Psoas muscle (tissue), 7 donors: ENCODE measurements at regions not wholly inside any gene's neighbourhood (a gene's known extent, or its start where the extent isn't known, plus 50 kb on each side); places are given as distances from the start of the nearest gene placed in this dataset.

Experiments used
- ATAC-seq, 4 donors: fragments of 200-7000 bp; cut with Tn5 transposase; one replicate each; pipeline ENCODE4 v1.9.1; 2020; ENCODE audit warnings: moderate library complexity in 3 of 4, mild to moderate bottlenecking in 2 of 4
- DNase-seq, 2 donors: peaks; one replicate each; pipeline ENCODE4 v3.0.0-alpha.2; 2020
- H3K27ac ChIP-seq: fragments of 200-600 bp; one replicate; pipeline ENCODE4 v1.8.0; 2022
- H3K27me3 ChIP-seq, 3 donors: fragments of 200-600 bp in 1 of 3; one replicate each; pipeline versions ENCODE4 v1.6.1 to v1.8.0; 2013 to 2022; ENCODE audit warnings: low read length in 2 of 3, mild to moderate bottlenecking in 2 of 3, moderate library complexity in 1 of 3; ENCODE audit not compliant: insufficient read depth in 3 of 3
- H3K36me3 ChIP-seq, 2 donors: fragments of 200-600 bp in 1 of 2; one replicate each; pipeline versions ENCODE4 v1.6.1 to v1.8.0; 2013 to 2022; ENCODE audit warnings: low read depth in 1 of 2, mild to moderate bottlenecking in 1 of 2, moderate library complexity in 1 of 2; ENCODE audit not compliant: insufficient read depth in 1 of 2
- H3K4me1 ChIP-seq: fragments of 200-600 bp; one replicate; pipeline ENCODE4 v1.8.0; 2022
- H3K4me3 ChIP-seq: fragments of 200-600 bp; one replicate; pipeline ENCODE4 v1.8.0; 2022; ENCODE audit warnings: mild to moderate bottlenecking
- H3K9me3 ChIP-seq: fragments of 200-600 bp; one replicate; pipeline ENCODE4 v1.8.0; 2022
- CTCF ChIP-seq: fragments of 200-600 bp; IDR thresholded peaks from one replicate; pipeline ENCODE4 v1.8.0; 2022; ENCODE audit warnings: antibody characterized with exemption
- WGBS, 3 donors: extraction: QIAGEN DNeasy Blood & Tissue Kit; methylation state at CpG; one replicate each; pipeline versions ENCODE4 v1.1.6 to v1.1.7; 2013; 5-methylcytosine and 5-hydroxymethylcytosine counted together
- intact Hi-C, 2 donors: fragments of 100-400 bp; cut with DNase I; formaldehyde crosslinking; loops; one replicate each; pipeline versions ENCODE4 v1.11.0 to v1.14.2; 2022
- donor health status: healthy with polysubstance abuse.
- donor health status: DM: no; HTN: no; CAD: no; lungs with moderate emphysema.
- donor health status: Bipolar disorder and iron deficiency.
- donor health status: healthy.
- donor health status: DM: yes; HTN: yes; CAD: no.
- donor health status: DM: no; HTN: no; CAD: no.
- donor health status: DM: yes; HTN: yes; CAD: no.

GRCh38 chr2:241988146-241988545 is 118.6 kb downstream of the RTP5 start:
- no peak for ATAC-seq
- WGBS, 3 donors, result 83 to 94% (median 91%) methylated on average over 10 to 11 of the region's 11 CpGs
- intact Hi-C loops, result no loop called here
- Histone ChIP-seq H3K9me3 (no peaks in the 10 kb centered on the region), H3K27ac (no peak overlapping the region), H3K4me1 (no peaks in the 10 kb centered on the region), H3K4me3 (no peak overlapping the region), H3K36me3 (no peaks in the 10 kb centered on the region), H3K27me3 (peaks cover 0 to 4% (median 3%) of the 10 kb centered on the region in 3 donors)
- no peak for DNase-seq
- TF ChIP-seq CTCF, result no peak

DNA sequence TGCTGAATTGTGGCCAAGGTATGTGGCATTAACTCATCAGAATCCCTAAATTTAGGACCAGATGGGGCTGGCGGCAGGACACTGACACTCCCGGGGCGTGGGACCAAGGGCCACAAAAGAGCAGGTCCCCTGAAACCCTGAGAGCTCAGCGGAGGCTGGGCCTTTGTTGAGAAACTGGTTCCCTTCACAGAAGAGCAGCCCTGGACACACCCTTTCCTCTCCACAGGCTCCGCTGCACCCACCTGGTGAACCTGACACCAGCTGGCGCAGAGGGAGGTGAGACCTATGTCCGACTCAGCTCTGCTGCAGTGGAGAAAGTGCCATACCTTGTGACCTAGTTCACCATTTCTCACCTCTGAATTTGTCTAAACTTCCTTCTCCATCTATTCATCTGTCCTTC is 119.5 kb downstream of the RTP5 start:
- WGBS, 3 donors, result 82 to 97% (median 92%) methylated on average over 6 to 7 of the region's 7 CpGs
- no peak for TF ChIP-seq CTCF
- intact Hi-C loops, result no loop called here

DNA sequence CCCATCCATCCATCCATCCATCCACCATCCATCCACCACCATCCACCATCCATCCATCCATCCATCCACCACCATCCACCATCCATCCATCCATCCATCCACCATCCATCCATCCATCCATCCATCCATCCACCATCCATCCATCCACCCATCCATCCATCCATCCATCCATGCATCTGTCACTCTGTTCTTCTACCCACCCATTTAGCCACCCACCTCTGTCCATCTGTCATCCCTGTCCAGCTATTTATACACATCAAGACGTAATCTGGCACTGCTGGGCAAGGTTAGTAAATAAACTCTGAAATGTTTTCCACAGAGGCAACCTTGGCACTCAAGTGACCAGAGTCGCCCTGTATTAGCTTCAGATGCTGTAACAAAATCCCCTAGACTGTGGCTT is 120.9 kb downstream of the RTP5 start:
- DNase-seq, result no peak
- 78 to 90% (median 80%) methylated on average over 2 of the region's 2 CpGs for WGBS, 3 donors
- H3K36me3 ChIP-seq, result no peaks in the 10 kb centered on the region
- intact Hi-C loops, result no loop called here
- H3K4me3 ChIP-seq, result no peak overlapping the region
- no peak for TF ChIP-seq CTCF
- H3K27me3 ChIP-seq, result peaks cover 0 to 4% (median 3%) of the 10 kb centered on the region in 3 donors
- no peak overlapping the region for H3K27ac ChIP-seq
- H3K9me3 ChIP-seq, result no peaks in the 10 kb centered on the region
- H3K4me1 ChIP-seq, result no peaks in the 10 kb centered on the region
- no peak for ATAC-seq

More for the DNA sequence above, 119.5 kb downstream of the RTP5 start:
- no peak overlapping the region for H3K4me3 ChIP-seq
- DNase-seq, result no peak
- H3K27ac ChIP-seq, result no peak overlapping the region
- H3K36me3 ChIP-seq, result no peaks in the 10 kb centered on the region
- no peaks in the 10 kb centered on the region for H3K4me1 ChIP-seq
- peaks cover 0 to 4% (median 3%) of the 10 kb centered on the region in 3 donors for H3K27me3 ChIP-seq
- ATAC-seq, result no peak
- H3K9me3 ChIP-seq, result no peaks in the 10 kb centered on the region

GRCh38 chr2:241991299-241991698 is 121.8 kb downstream of the RTP5 start:
- intact Hi-C loops, result no loop called here

More at GRCh38 chr2:241991299-241991698, 121.8 kb downstream of the RTP5 start:
- Histone ChIP-seq H3K4me1 (no peaks in the 10 kb centered on the region), H3K27ac (no peak overlapping the region), H3K36me3 (no peaks in the 10 kb centered on the region), H3K9me3 (no peaks in the 10 kb centered on the region), H3K27me3 (peaks cover 0 to 3% (median 3%) of the 10 kb centered on the region in 3 donors), H3K4me3 (no peak overlapping the region)
- DNase-seq (no peak), ATAC-seq (no peak)
- 82 to 85% (median 84%) methylated on average over 24 to 26 of the region's 26 CpGs for WGBS, 3 donors
- TF ChIP-seq CTCF, result no peak
